GM10266 (cell line): ENCODE measurements at regions not wholly inside any gene's neighbourhood (a gene's known extent, or its start where the extent isn't known, plus 50 kb on each side); places are given as distances from the start of the nearest gene placed in this dataset.

Experiments
- DNase-seq: peaks from one replicate; pipeline ENCODE4 v3.0.0; 2012; ENCODE audit errors: extremely low spot score
- CTCF ChIP-seq: IDR thresholded peaks from 2 replicates; pipeline ENCODE4 v1.5.1; 2012; ENCODE audit warnings: mild to moderate bottlenecking, low read depth; ENCODE audit not compliant: control insufficient read depth, insufficient read depth; ENCODE audit errors: missing control alignments

- no peak for DNase-seq
- TF ChIP-seq CTCF: no peak
These were observed 733.5 kb upstream of the SGCG start for GRCh38 chr13:22447132-22447886.

GRCh38 chr13:22449251-22449650 is 731.5 kb upstream of the SGCG start:
- no peak for TF ChIP-seq CTCF
- DNase-seq: no peak

GRCh38 chr13:22451327-22451741 is 729.4 kb upstream of the SGCG start:
- TF ChIP-seq CTCF: no peak
- no peak for DNase-seq

GRCh38 chr13:22454586-22454985 is 726.2 kb upstream of the SGCG start:
- TF ChIP-seq CTCF: no peak
- DNase-seq: no peak

- TF ChIP-seq CTCF: no peak
- no peak for DNase-seq
These were observed 725.7 kb upstream of the SGCG start for GRCh38 chr13:22455036-22455435.

GRCh38 chr13:22461854-22462490 is 718.8 kb upstream of the SGCG start:
- DNase-seq: no peak
- TF ChIP-seq CTCF: no peak

GRCh38 chr13:22463089-22463488 is 717.7 kb upstream of the SGCG start:
- no peak for DNase-seq
- no peak for TF ChIP-seq CTCF
